Stomach (tissue), 8 donors: ENCODE measurements at regions not wholly inside any gene's neighbourhood (a gene's known extent, or its start where the extent isn't known, plus 50 kb on each side); places are given as distances from the start of the nearest gene placed in this dataset.

Experiments used
- DNase-seq, 2 donors: peaks; one replicate each; pipeline versions ENCODE4 v3.0.0 to v3.0.0-alpha.2; 2013 to 2019
- H3K27ac ChIP-seq, 5 donors: fragments of 200-600 bp in 4 of 5; sonication (generic) in 4 of 5; one replicate each; pipeline ENCODE4 v1.5.1; 2013 to 2019; ENCODE audit warnings: mild to moderate bottlenecking in 1 of 5, moderate library complexity in 1 of 5
- H3K27me3 ChIP-seq, 3 donors: fragments of 200-600 bp; sonication (generic); one replicate each; pipeline ENCODE4 v1.5.1; 2017 to 2019; ENCODE audit warnings: mixed run types in 1 of 3
- H3K36me3 ChIP-seq, 4 donors: fragments of 200-600 bp; sonication (generic); 1 replicate in 3 of 4; 2 replicates in 1 of 4; pipeline ENCODE4 v1.5.1; 2016 to 2019
- H3K4me1 ChIP-seq, 4 donors: fragments of 200-600 bp; sonication (generic); one replicate each; pipeline ENCODE4 v1.5.1; 2016 to 2019
- H3K4me3 ChIP-seq, 4 donors: fragments of 200-600 bp; sonication (generic) in 3 of 4; one replicate each; pipeline ENCODE4 v1.5.1; 2016 to 2019; ENCODE audit warnings: mild to moderate bottlenecking in 1 of 4
- H3K9me3 ChIP-seq, 4 donors: fragments of 200-600 bp; sonication (generic); one replicate each; pipeline ENCODE4 v1.5.1; 2016 to 2019
- CTCF ChIP-seq, 7 experiments: fragments of 450-650 bp in 4 of 7; fragments of 200-600 bp in 3 of 7; sonication (generic) in 3 of 7; IDR thresholded peaks; one replicate each; pipeline ENCODE4 v1.5.1; 2016 to 2019; ENCODE audit warnings: antibody characterized with exemption in 7 of 7, control low read depth in 2 of 7, mild to moderate bottlenecking in 1 of 7
- EP300 ChIP-seq: sonication (generic); formaldehyde crosslinking; IDR thresholded peaks from one replicate; pipeline ENCODE4 v1.6.1; 2017; ENCODE audit warnings: antibody characterized with exemption
- POLR2A ChIP-seq, 4 donors: fragments of 450-650 bp; IDR thresholded peaks; one replicate each; pipeline ENCODE4 v1.6.1; 2016; ENCODE audit warnings: antibody characterized with exemption in 4 of 4, control low read depth in 2 of 4, mild to moderate bottlenecking in 1 of 4, moderate library complexity in 1 of 4
- POLR2AphosphoS5 ChIP-seq, 3 donors: sonication (generic); formaldehyde crosslinking; IDR thresholded peaks; one replicate each; pipeline ENCODE4 v1.6.1; 2016; ENCODE audit warnings: antibody characterized with exemption in 3 of 3
- WGBS, 5 donors: extraction: QIAGEN DNeasy Blood & Tissue Kit in 3 of 5; methylation state at CpG; one replicate each; pipeline versions ENCODE4 v1.1.5 to v1.1.7; 2013 to 2018; 5-methylcytosine and 5-hydroxymethylcytosine counted together
- intact Hi-C: fragments of 100-400 bp; cut with DNase I; formaldehyde crosslinking; loops from one replicate; pipeline ENCODE4 v1.15.1; 2023; ENCODE audit warnings: low total_unique reads
- donor health status: healthy with polysubstance abuse.
- donor health status: Bipolar disorder and iron deficiency.
- donor health status: healthy.

- Histone ChIP-seq H3K4me1 (no peaks in the 10 kb centered on the region), H3K27me3 (no peaks in the 10 kb centered on the region), H3K36me3 (no peaks in the 10 kb centered on the region), H3K4me3 (no peak overlapping the region), H3K27ac (no peak overlapping the region), H3K9me3 (peaks cover 0 to 8% (median 0%) of the 10 kb centered on the region in 4 donors)
- TF ChIP-seq CTCF (IDR thresholded peaks at IDR 0.05) (no peak), POLR2AphosphoS5 (IDR thresholded peaks at IDR 0.05) (no peak), EP300 (no peak), POLR2A (IDR thresholded peaks at IDR 0.05) (no peak)
- WGBS, 5 donors = 87 to 95% (median 92%) methylated on average over 13 of the region's 13 CpGs
- intact Hi-C loops = no loop called here
- DNase-seq = no peak
Observed at GRCh38 chr11:25515576-25515975, 816.4 kb upstream of the ANO3 start.

DNA sequence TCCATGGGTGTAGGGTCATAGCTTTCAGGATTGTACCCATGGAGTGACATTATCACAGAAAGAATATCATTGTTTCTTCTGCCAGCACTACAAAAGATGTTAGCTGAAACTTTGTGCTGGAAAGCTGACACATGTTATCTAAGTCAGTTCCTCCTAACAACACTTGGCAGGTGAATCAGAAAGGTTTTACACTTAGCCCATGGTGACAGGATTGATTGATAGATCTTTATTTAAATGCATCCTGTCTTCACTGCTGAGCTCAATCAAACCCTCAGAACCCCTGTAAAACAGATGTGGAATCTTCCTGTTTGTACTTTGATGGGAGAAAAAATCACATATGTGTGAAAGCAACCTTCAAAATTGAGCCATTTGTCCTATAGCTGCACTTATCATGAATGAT is 811.5 kb upstream of the ANO3 start:
- H3K4me1 ChIP-seq = no peaks in the 10 kb centered on the region
- intact Hi-C loops = no loop called here
- no peaks in the 10 kb centered on the region for H3K9me3 ChIP-seq
- H3K27me3 ChIP-seq = no peaks in the 10 kb centered on the region
- H3K27ac ChIP-seq = no peak overlapping the region
- TF ChIP-seq EP300 (no peak), POLR2A (IDR thresholded peaks at IDR 0.05) (no peak)
- no peak for DNase-seq
- H3K4me3 ChIP-seq = no peak overlapping the region
- no peaks in the 10 kb centered on the region for H3K36me3 ChIP-seq

- no peaks in the 10 kb centered on the region for H3K36me3 ChIP-seq
Observed at GRCh38 chr11:25527841-25528240, 804.1 kb upstream of the ANO3 start.

DNA sequence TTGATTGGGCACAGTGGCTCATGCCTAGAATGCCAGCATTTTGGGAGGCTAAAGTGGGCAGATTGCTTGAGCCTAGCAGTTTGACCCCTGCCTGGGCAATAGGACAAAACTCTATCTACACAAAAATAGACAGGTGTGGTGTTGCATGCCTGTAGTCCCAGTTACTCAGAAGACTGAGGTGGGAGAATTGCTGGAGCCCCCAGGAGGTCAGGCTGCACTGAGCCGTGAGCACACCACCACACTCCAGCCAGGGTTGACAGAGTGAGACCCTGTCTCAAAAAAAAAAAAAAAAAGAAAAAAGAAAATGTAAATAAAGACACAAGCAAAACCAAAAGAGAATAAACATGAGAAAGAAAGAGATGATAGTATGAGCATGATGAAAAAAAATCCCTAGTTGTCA is 802.4 kb upstream of the ANO3 start:
- H3K9me3 ChIP-seq = no peaks in the 10 kb centered on the region
- no peak overlapping the region for H3K27ac ChIP-seq
- TF ChIP-seq EP300 (no peak), POLR2A (IDR thresholded peaks at IDR 0.05) (no peak), POLR2AphosphoS5 (IDR thresholded peaks at IDR 0.05) (no peak), CTCF (IDR thresholded peaks at IDR 0.05) (no peak)
- intact Hi-C loops = no loop called here
- WGBS, 5 donors = 5 to 57% (median 31%) methylated on average over 1 of the region's 1 CpG
- H3K36me3 ChIP-seq = no peaks in the 10 kb centered on the region
- H3K27me3 ChIP-seq = no peaks in the 10 kb centered on the region
- no peaks in the 10 kb centered on the region for H3K4me1 ChIP-seq
- no peak overlapping the region for H3K4me3 ChIP-seq
- no peak for DNase-seq

More at GRCh38 chr11:25527841-25528240, 804.1 kb upstream of the ANO3 start:
- no peak for DNase-seq
- intact Hi-C loops = no loop called here
- H3K9me3 ChIP-seq = no peaks in the 10 kb centered on the region
- H3K4me3 ChIP-seq = no peak overlapping the region
- WGBS, 5 donors = 80 to 90% (median 87%) methylated on average over 2 of the region's 2 CpGs
- TF ChIP-seq POLR2AphosphoS5 (IDR thresholded peaks at IDR 0.05) = no peak
- H3K4me1 ChIP-seq = no peaks in the 10 kb centered on the region
- no peaks in the 10 kb centered on the region for H3K27me3 ChIP-seq
- H3K27ac ChIP-seq = no peak overlapping the region

- intact Hi-C loops = no loop called here
- no peak overlapping the region for H3K27ac ChIP-seq
- no peak for TF ChIP-seq POLR2A (IDR thresholded peaks at IDR 0.05)
- no peak for TF ChIP-seq CTCF (IDR thresholded peaks at IDR 0.05)
- no peak for TF ChIP-seq EP300
- TF ChIP-seq POLR2AphosphoS5 (IDR thresholded peaks at IDR 0.05) = no peak
- H3K27me3 ChIP-seq = no peaks in the 10 kb centered on the region
- H3K4me1 ChIP-seq = no peaks in the 10 kb centered on the region
- no peaks in the 10 kb centered on the region for H3K9me3 ChIP-seq
- peak in 1 of 2 donors; percentile 10 for DNase-seq
- 48 to 64% (median 57%) methylated on average over 4 of the region's 4 CpGs for WGBS, 5 donors
- no peaks in the 10 kb centered on the region for H3K36me3 ChIP-seq
- H3K4me3 ChIP-seq = no peak overlapping the region
Observed at GRCh38 chr11:25535467-25536272, 796.3 kb upstream of the ANO3 start.
